GM19240 (cell line): ENCODE measurements at regions not wholly inside any gene's neighbourhood (a gene's known extent, or its start where the extent isn't known, plus 50 kb on each side); places are given as distances from the start of the nearest gene placed in this dataset.

Experiments
- DNase-seq: peaks from one replicate; pipeline ENCODE4 v3.0.0; 2011; ENCODE audit warnings: low spot score; ENCODE audit not compliant: insufficient read length

DNA sequence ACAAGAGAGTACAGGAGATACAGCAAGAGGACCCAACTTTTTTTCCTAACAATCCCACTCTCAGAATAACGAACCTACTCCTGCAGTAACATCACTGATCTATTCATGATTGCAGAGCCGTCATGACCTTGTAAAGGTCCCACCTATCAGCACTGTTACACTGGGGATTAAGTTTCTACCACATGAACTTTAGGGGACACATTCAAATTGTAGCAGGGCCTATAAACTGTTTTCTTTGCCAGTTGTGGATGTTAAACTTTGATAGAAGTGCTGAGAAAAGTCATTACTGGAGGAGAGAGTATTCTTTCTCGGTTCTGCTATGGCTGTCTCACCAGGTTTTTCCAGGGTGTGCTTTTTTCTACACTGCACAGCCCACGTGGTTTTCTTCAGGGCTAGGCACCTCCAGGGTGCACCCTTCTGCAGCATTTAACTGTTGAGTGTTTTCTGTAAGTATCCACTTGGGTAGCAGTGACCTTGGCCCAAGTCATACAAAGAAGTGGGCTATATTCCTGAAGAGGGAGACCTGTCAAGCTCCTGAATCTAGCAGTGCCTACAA, 131.6 kb upstream of the AHR start:
- DNase-seq = no peak

DNA sequence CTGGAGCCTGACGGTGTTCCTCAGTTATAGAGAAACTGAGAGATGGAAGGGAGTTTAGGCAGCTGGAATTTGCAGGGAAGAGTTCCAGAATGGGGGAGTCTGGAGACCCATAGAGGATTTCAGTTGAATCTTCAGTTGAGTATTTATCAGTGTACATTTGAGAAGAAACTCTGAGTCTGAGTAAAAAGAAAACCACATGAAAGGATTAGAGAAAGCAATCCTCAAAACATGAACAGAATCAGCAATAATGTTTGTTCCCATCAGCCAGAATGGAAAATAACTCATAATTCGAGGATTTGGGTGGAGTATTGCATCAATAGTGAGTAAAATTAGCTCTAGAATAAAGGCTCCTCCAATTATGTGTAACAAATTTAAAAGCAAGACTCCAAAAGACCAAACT, 130.0 kb upstream of the AHR start:
- no peak for DNase-seq

DNA sequence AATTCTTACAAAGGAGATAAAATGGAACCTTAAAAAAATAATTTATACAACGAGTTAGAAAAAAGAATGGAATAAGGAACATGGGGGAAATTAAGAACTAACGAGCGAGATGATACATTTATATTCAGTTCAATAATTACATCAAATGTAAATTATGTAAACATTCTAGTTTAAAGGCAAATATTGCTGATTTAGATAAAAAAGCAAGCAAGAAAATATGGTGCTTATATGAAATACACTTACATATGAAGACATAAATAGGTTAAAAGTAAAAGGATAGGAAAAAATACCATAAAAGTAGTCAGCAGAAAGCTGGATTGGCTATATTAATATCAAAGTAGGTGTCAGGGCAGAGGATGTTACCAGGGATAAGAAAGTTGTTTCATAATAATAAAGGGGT, 127.0 kb upstream of the AHR start:
- DNase-seq = no peak

DNA sequence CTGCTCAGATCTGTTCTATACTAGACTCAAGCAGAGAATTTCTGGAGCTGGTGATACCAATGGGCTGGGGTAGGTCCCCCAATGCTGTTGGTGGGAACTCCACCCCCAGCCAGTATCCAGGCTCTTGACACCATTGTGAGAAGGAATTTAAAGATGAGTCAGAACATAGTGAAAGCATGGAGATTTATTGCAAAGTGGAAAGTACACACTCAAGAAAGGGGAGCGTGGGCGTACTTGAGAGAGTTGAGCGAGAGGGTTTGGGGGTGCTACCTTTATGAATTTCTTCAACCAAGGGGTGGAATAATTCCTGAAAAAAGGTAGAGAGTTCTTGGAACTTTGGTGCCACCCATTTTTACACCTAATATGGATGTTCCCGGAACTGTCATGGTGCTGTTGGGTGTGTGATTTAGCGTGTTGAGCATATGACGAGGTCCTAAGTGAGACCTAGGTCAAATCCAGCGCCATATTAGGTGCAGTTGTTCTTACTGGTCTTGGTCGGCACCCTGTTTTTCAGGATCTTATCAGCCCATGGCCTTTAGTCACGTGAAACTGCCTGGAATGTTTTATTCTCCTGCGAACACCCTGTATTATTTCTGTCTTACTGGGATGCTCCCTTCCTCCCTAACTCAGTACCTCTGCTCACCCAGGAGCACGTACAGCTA, 122.0 kb upstream of the AHR start:
- no peak for DNase-seq

DNA sequence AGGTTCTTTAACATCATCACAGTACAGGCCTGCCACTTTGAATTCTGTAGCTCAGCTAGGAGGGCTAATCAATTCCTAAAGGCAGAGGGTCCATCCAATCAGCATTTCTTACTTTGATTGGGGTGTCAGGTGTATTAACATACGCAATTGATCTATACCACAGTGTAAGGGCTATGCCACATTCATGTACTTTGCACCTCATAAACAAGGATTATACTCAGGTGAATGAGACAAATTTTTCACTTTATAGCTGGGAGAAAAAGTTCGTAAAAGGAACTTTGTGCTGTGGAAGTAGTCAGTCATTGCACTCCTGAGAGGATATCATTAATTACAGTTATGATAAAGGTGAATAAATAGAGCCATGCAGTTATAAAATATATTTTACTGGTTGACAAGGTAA, 119.9 kb upstream of the AHR start:
- no peak for DNase-seq

DNA sequence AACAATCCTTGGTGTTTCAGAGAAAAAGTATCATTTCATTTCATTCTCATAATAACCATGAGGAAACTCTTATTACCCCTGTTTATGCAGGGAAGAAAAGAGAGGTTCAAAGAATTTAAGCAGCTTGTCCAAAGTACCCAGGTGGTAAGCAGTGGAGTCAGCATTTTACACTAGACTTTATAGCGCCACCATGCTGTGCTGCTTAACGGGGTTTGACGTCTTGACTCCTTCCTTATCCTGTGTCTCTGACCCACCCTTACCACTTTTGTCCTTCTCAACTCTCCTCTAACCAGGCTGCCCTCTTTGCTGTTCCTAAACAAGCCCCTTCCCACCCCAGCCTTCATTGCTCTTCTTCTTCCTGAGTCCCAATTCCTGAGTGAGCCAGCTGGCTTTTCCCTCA, 117.0 kb upstream of the AHR start:
- DNase-seq = no peak

DNA sequence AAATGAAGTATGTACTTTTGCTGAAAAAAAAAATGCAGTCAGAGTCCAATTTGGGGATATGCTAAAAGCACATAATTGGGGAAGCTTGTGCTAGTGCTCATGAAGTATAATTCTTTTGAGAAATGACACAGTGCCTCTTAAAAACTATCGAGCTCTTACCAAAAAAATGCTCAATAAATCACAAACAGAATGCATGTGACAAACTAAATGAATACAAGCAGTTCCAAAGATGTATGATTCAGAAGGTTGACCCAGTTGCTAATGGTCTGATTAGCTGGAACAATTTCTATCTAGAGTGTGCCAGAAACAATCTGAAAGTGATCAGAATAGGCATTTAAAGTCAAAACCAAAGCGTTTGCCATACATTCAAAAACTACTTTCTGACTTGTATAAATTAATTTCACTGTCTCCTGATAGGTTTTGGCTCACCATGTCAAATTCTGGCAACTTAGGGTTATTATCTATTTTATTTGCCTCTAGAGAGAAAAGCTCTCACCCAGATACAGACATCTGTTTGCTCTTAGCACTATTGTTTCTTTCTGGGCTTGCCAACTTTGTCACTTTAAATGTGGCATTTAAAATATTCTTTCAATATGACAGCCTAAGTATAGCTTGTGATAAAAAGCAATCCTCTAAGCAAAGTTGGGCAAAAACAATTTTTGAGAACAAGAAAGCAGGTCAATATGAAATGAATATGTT, 114.7 kb upstream of the AHR start:
- no peak for DNase-seq

DNA sequence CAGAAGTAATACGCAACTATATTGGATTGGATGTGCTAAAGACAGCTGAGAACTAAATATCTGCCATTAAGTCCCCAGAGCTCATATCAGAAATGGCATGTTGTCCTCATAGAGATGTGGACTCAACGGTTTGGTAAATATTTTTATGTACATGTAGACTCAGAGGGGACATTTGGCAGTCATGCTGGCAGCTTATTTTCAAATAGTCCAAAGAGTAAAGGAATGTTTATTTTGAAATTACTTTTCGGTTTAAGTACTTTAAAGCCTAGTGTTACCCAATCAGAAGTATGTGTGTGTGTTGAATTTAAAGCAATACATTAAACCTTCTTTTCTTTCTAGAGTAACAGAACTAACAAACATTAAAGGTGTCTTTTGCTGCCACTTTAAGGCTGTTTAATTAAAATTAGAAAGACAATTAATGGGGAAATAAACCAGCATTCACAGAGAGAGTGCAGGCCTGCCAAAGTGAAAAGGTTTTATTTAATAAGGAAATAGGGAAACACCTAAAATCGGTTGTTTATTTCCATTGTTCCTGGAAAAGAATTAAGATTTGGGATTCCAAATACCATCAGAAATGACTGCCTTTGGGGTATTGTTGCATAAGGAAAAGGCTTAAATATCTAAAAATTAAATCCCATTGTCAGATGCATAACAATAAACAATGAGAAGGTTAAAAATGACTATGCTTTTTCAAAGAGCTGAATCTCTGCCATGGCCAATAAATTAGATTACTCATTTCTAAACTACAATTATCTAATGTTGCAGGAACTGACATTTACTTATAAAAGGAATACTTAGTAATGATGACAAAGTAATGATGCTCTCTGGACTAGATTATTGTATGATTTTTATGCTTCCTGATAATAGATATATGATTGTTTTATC, 113.4 kb upstream of the AHR start:
- no peak for DNase-seq

DNA sequence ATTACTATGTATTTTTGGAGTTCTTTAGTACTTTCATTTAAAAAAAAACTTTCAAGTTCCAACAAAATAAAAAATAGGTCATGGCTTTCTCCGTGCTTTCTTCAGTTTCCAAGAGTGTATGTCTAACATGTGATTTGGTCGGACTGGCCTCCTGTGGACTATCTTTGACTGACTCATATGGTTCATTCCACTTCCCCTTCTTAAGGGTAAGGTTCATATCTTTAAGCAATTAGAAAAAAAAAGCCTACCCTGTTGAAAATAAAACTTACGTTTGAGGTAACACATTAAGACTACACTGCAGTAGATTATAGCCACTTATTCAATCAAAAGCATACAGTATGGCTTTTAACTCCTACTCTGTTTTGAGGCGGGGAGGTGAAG, 112.8 kb upstream of the AHR start:
- peak; percentile 14 for DNase-seq

DNA sequence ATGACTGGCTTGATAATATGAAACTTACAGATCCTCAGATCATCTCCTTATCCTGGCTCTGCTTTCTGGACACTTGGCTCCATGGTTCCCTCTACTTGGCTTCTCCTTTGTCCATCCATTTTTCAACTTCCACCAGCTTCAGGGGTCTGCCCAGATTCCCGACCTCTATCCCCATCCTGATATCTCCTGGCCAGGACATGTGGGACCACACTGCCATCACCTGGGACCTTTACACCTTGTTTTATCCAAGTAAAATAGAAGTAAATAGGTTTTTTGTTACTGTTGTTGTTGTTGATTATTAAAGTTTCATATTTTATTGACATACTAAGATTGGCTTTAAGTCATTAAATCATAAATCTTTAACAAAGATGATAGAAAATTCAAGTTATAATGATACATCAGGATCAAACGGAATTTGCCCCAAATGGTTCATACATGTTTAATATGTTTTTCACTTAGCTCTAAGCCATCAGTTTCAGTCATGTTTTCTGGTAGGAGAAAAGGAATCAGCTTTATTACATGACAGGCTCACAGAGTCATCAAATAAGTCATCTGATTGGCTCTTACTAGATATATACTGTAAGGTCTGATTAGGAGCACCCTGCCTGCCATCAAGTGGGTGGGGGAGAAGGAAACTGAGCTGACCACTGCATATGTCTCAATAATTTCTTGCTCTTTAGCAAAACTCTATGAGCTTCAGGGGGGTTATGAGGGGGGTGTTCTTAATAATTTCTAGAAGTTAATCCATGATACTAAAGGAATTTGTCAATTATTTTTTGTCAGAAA, 111.5 kb upstream of the AHR start:
- no peak for DNase-seq

DNA sequence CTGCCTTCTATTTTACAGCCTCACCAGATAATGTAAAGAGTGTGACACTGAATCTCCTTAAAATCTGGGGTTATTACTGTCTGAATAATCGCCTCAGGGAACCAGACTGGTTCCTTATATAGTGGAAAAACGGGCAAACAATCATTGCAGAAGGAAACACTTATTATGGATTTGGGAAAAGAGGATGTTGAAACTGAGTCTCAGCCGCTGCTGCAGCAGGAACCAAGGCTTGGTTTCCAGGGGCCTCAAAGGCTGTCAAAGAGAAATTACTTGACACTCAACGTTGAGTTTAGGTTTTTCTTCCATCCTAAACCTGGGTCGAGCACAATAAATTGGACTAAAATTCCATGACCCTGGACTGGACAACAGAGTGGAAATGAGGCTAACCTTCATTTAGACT, 103.8 kb upstream of the AHR start:
- DNase-seq = no peak

DNA sequence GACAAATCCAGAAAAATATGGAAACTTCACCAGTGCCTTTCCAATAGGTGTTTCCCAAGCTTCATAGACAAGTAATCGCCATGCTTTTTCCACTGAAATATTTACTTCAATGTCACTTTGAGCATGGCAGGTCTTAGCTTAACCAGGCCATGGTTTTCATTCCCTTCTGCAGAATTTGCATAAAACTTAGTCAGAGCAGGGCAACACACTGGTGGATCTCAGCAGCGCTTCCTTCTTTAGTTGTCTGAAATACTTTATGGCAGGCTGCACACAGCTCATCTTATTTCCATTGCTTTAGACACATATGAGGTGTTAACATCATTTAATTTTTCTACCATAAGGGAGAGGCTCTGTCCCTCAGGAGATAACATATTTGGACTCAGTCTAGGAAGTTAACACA, 102.9 kb upstream of the AHR start:
- DNase-seq = no peak

DNA sequence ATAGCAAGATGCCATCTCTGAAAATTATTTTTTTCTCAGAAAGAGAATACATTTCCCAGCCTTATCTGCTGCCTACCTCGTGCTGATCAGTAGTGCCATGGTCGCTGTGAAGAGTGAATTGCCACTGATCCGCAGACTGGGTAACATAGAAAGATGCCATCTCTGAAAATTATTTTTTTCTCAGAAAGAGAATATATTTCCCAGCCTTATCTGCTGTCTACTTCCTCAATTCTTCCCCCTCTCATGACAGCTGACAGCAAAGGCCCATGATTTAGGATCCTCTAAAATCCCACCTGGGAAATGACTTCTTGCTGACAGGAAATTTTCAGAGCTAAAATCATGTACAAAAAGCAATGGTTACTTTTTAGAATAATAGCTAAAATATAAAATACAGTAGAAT, 92.5 kb upstream of the AHR start:
- DNase-seq = no peak

DNA sequence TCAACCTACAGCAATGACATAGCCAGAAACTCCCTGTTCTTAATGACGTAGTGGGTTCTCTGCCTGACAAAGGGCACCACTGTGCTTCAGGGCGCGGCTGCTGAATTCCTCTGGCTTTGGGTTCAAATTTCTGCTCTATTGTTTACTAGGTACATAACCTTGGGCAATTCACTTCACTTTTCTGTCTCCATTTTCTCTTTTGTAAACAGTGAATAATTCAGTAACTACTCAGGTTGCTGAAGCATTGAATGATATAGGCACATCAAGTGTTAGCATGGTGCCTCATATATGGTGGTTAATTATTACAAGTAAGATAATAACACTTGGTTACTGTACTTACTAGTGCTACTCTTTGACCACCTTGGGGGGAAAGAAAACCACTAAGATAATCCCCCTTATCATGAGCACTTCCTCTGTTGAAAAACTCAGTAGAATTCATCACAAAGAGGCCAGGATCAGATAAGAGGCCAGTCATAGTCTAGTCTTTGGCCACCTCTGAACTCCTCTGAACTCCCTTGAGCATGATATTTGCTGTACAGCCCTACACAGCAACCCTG, 92.0 kb upstream of the AHR start:
- DNase-seq = no peak

DNA sequence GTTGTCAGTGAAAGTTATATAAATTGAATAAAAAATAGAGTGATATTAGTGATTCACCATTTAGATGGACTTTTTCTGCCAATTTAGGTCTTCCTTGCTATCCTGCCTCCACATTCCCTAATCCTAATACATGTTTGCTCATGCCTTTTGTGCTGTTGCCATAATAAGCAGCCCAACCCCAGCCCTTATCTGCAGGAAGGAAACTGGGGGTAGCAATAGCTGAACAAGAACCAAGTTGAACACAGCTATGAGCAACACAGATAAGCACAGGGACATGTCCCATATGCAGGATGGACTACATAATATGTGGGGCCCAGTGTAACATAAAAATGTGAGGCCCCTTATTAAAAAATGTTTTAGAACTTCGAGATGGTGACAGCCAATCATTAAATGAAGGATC, 91.2 kb upstream of the AHR start:
- DNase-seq = no peak

DNA sequence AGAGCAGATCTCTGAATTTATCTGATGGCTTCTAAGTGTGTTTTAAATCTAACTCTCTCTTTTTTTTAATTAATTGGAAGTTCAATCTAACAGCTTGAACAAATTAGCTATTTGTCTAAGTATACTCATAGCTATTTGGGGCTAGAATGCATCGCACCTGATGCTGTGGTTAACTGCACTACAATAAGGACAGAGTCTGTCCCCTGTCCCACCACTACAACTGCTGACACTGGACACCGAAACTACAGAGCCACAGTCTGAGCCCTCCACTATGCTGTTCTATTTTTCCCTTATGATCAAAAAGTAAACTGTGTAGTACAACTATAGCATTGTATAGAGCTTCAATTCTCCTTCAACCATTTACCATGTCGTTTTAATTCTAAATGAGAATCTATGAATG, 89.4 kb upstream of the AHR start:
- DNase-seq = no peak

DNA sequence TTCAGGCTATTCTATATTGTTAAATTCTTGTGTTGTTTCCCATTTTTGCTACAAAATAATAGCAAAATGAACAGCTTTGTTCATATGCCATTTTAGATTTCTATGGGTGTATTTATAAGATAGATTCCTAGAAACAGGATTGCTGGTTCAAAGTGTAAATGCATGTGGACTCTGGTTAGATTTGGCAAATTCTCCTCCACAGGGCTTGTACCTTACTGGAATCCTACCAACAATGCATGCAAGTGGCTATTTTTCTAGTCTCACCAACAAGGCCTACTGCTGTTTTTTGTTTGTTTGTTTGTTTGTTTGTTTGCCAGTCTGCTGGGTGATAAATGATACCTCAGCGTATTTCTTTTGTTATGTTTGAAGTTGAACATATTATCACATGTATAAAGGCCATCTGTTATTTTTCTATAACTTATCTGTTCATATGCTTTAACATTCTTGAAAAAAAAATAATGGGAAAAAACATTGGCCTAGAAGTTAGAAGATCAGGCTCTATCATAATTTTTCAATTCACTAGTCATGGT, 87.1 kb upstream of the AHR start:
- DNase-seq = no peak

DNA sequence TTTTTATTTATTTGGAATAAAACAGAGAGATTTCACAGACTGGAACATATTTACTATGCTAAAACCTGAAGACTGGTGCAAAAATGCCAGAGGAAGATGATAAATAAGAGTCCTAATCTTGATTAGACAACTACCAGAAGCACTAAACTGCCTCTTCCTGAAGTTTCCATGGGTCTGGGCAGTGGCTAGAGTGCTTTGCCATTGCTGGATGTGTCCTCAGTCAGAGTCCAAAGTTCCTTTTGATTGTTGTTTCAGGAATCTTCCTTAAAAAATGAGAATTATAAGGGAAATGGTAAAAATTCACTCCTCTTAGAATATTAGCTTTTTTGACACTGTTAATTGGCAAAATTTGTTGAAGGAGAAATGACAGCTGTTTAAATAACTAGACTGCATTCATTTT, 86.3 kb upstream of the AHR start:
- no peak for DNase-seq

DNA sequence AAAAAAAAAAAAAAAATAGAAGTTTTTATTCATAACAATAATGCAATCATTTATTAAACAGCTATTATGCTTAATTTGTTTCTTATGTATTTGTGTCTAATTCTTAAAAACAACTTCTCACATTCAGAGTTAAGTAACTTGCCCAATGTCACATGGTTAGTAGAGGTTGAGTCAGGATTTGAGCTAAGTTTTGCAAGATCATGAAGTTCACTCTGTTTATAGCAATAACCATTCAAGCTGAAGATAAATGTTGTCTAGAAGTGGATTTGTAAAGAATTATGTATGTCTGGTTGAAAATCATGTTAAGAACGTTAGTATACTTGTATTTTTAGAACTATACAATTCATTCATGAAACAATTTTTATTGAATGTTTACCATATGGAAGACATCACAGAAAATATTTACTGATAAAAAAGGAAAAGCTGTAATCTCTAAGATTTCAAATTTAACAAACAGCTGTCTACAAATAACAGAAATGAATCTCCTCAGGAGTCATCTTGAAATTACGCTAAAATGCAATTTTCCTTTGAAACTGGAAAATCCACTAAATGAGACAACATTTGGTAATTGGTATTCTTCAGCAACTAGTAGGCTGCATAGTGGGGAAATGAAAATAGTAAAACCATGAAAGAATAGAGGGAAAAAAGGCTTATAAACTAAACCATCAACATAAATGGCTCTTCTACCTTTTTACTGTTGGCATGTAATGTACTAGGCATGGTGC, 70.5 kb upstream of the AHR start:
- DNase-seq = no peak

DNA sequence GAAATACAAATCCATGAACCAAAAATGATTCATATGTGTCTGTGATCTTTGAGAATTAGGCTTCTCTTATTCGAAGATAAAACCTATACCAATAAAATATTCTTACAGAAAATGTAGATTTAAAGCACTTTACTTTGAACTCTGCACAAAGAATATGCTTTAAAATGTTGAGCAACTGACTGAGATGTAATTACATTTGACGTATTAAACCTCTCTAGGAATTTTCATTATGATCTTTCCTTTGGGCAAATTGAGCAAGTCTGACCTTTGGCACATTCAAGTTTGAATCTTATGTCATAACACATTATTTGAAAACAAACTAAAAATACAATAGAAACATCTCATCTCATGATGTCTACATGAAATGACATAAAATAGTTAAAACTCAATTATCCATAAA, 69.2 kb upstream of the AHR start:
- DNase-seq = no peak
